HCT116 (cell line): ENCODE measurements at regions not wholly inside any gene's neighbourhood (a gene's known extent, or its start where the extent isn't known, plus 50 kb on each side); places are given as distances from the start of the nearest gene placed in this dataset.

ENCODE experiments used
- ATAC-seq: fragments of 200-7000 bp; cut with Tn5 transposase; 2 replicates; pipeline ENCODE4 v1.9.1; 2020; ENCODE audit warnings: mild to moderate bottlenecking, moderate library complexity
- BruUV-seq: library from RNA; stranded (reverse); fragments of 400-500 nt; replicated peaks from 2 replicates; lab custom pipeline; 2021; lab: Mats Ljungman, UMichigan
- CTCF ChIA-PET: fragments of 300-600 bp; sonication (Branson Sonifier 250); formaldehyde crosslinking; loops from one replicate; lab custom pipeline; 2021; ENCODE audit warnings: antibody characterized with exemption; lab: Charles Lee
- POLR2A ChIA-PET: fragments of 300-600, 350-600 bp; sonication (Branson Sonifier 250); formaldehyde crosslinking; loops from one replicate; lab custom pipeline; 2021; ENCODE audit warnings: antibody characterized with exemption; lab: Charles Lee
- RAD21 ChIA-PET, 2 experiments: fragments of 300-600 bp; sonication (Branson Sonifier 250); formaldehyde crosslinking; loops; one replicate each; lab custom pipeline; 2023; ENCODE audit warnings: low total read pairs in 2 of 2; ENCODE audit not compliant: uncharacterized antibody in 2 of 2, unreplicated experiment in 2 of 2, low non-redundant PET in 1 of 2; lab: Charles Lee
- DNase-seq: peaks from one replicate; pipeline ENCODE4 v3.0.0-alpha.2; 2010; ENCODE audit warnings: low read depth, low spot score
- H2AFZ ChIP-seq: fragments of 200-600 bp; shearing (Covaris generic), sonication (generic); 2 replicates; pipeline ENCODE4 v1.6.1; 2017; ENCODE audit warnings: low read depth, mixed run types, mixed read lengths, antibody characterized with exemption, low read length; ENCODE audit not compliant: poor library complexity, severe bottlenecking
- H3K27ac ChIP-seq: 2 replicates; pipeline ENCODE4 v1.5.1; 2012; ENCODE audit warnings: low read depth, low read length
- H3K27me3 ChIP-seq: fragments of 200-600 bp; sonication (generic); 2 replicates; pipeline ENCODE4 v1.6.1; 2016; ENCODE audit warnings: mixed run types, low read length, mixed read lengths; ENCODE audit not compliant: insufficient read depth
- H3K36me3 ChIP-seq, 2 experiments: fragments of 200-500 bp in 1 of 2; fragments of 200-600 bp in 1 of 2; sonication (Bioruptor generic) in 1 of 2; sonication (generic) in 1 of 2; 2 replicates each; pipeline versions ENCODE4 v1.5.1 to v1.6.1; 2014 to 2016; ENCODE audit warnings: low read length in 2 of 2, inconsistent platforms in 1 of 2, mixed read lengths in 1 of 2, mixed run types in 1 of 2; ENCODE audit not compliant: insufficient read depth in 2 of 2, control insufficient read depth in 1 of 2
- H3K4me1 ChIP-seq, 2 experiments: fragments of 200-600 bp in 1 of 2; sonication (generic) in 1 of 2; 2 replicates each; pipeline versions ENCODE4 v1.5.1 to v1.6.1; 2012 to 2017; ENCODE audit warnings: low read length in 2 of 2, inconsistent platforms in 1 of 2, mild to moderate bottlenecking in 1 of 2, mixed read lengths in 1 of 2, mixed run types in 1 of 2, moderate library complexity in 1 of 2; ENCODE audit not compliant: insufficient read depth in 2 of 2, control insufficient read depth in 1 of 2
- H3K4me2 ChIP-seq: fragments of 200-600 bp; sonication (generic); 2 replicates; pipeline ENCODE4 v1.6.1; 2017; ENCODE audit warnings: mixed run types, low read length, mixed read lengths
- H3K4me3 ChIP-seq, 2 experiments: fragments of 200-600 bp in 1 of 2; sonication (generic) in 1 of 2; replicated peaks in 1 of 2; 2 replicates each; pipeline ENCODE4 v1.5.1; 2011 to 2016; ENCODE audit warnings: low read length in 2 of 2, control low read depth in 1 of 2, low read depth in 1 of 2, mild to moderate bottlenecking in 1 of 2, mixed read lengths in 1 of 2, mixed run types in 1 of 2
- H3K79me2 ChIP-seq: fragments of 200-600 bp; sonication (generic); 2 replicates; pipeline ENCODE4 v1.6.1; 2017; ENCODE audit warnings: mild to moderate bottlenecking, mixed run types, low read length, moderate library complexity, mixed read lengths; ENCODE audit not compliant: insufficient read depth
- H3K9ac ChIP-seq: fragments of 200-600 bp; sonication (generic); 2 replicates; pipeline ENCODE4 v1.6.1; 2016; ENCODE audit warnings: low read length, mixed read lengths
- H3K9me2 ChIP-seq: fragments of 200-600 bp; sonication (generic), shearing (Covaris generic); 2 replicates; pipeline ENCODE4 v1.6.1; 2017; ENCODE audit warnings: mixed run types, mild to moderate bottlenecking, moderate library complexity; ENCODE audit not compliant: insufficient read depth
- H3K9me3 ChIP-seq, 2 experiments: fragments of 200-500 bp in 1 of 2; fragments of 200-600 bp in 1 of 2; sonication (Bioruptor generic) in 1 of 2; sonication (generic) in 1 of 2; 2 replicates each; pipeline ENCODE4 v1.6.1; 2014 to 2017; ENCODE audit warnings: low read length in 2 of 2, mixed read lengths in 2 of 2, inconsistent platforms in 1 of 2, low read depth in 1 of 2, mild to moderate bottlenecking in 1 of 2, mixed run types in 1 of 2, moderate library complexity in 1 of 2; ENCODE audit not compliant: control insufficient read depth in 1 of 2, insufficient read depth in 1 of 2
- H4K20me1 ChIP-seq: fragments of 200-600 bp; sonication (generic), shearing (Covaris generic); 2 replicates; pipeline ENCODE4 v1.6.1; 2017; ENCODE audit warnings: mixed run types, mild to moderate bottlenecking, moderate library complexity; ENCODE audit not compliant: insufficient read depth
- CBX3 ChIP-seq: IDR thresholded peaks from 2 replicates; pipeline ENCODE4 v1.6.1; 2012; ENCODE audit warnings: low read depth
- EGR1 ChIP-seq: IDR thresholded peaks from 2 replicates; pipeline ENCODE4 v1.6.1; 2012; ENCODE audit warnings: low read depth
- ELF1 ChIP-seq: IDR thresholded peaks from 2 replicates; pipeline ENCODE4 v1.6.1; 2012; ENCODE audit warnings: low read depth, borderline replicate concordance
- FOSL1 ChIP-seq: IDR thresholded peaks from 2 replicates; pipeline ENCODE4 v1.6.1; 2012; ENCODE audit warnings: low read depth
- JUND ChIP-seq: IDR thresholded peaks from 2 replicates; pipeline ENCODE4 v1.6.1; 2012
- MAX ChIP-seq: IDR thresholded peaks from 2 replicates; pipeline ENCODE4 v1.6.1; 2012
- POLR2A ChIP-seq: IDR thresholded peaks from 2 replicates; pipeline ENCODE4 v1.7.0; 2011; ENCODE audit warnings: borderline replicate concordance; ENCODE audit not compliant: insufficient read depth, insufficient read length; ENCODE audit errors: extremely low read depth
- POLR2AphosphoS5 ChIP-seq: IDR thresholded peaks from 2 replicates; pipeline ENCODE4 v1.6.1; 2011; ENCODE audit warnings: mild to moderate bottlenecking, low read depth, low read length, moderate library complexity
- RAD21 ChIP-seq: IDR thresholded peaks from 2 replicates; pipeline ENCODE4 v1.6.1; 2012; ENCODE audit warnings: low read depth, mild to moderate bottlenecking
- REST ChIP-seq: IDR thresholded peaks from 2 replicates; pipeline ENCODE4 v1.6.1; 2012; ENCODE audit warnings: low read depth
- SIN3A ChIP-seq: IDR thresholded peaks from 2 replicates; pipeline ENCODE4 v1.6.1; 2012; ENCODE audit warnings: low read depth
- SP1 ChIP-seq: IDR thresholded peaks from 2 replicates; pipeline ENCODE4 v1.6.1; 2012; ENCODE audit warnings: low read depth
- SRF ChIP-seq: IDR thresholded peaks from 2 replicates; pipeline ENCODE4 v1.6.1; 2012; ENCODE audit warnings: low read depth
- TCF7L2 ChIP-seq: IDR thresholded peaks from 2 replicates; pipeline ENCODE4 v1.7.0; 2011; ENCODE audit warnings: borderline replicate concordance, inconsistent platforms; ENCODE audit not compliant: insufficient read depth, insufficient read length; ENCODE audit errors: extremely low read depth
- YY1 ChIP-seq: IDR thresholded peaks from 2 replicates; pipeline ENCODE4 v1.6.1; 2011; ENCODE audit warnings: low read length, low read depth, moderate library complexity, mild to moderate bottlenecking; ENCODE audit not compliant: insufficient replicate concordance; ENCODE audit errors: extremely low read depth
- ZBTB33 ChIP-seq: IDR thresholded peaks from 2 replicates; pipeline ENCODE4 v1.6.1; 2011; ENCODE audit warnings: mild to moderate bottlenecking, low read length, moderate library complexity; ENCODE audit not compliant: insufficient replicate concordance; ENCODE audit errors: extremely low read depth
- ZFX ChIP-seq: fragments of 450-650 bp; IDR thresholded peaks from 2 replicates; pipeline ENCODE4 v1.6.1; 2017
- intact Hi-C: fragments of 100-400 bp; cut with micrococcal nuclease; formaldehyde crosslinking; loops from 2 replicates; pipeline ENCODE4 v1.10.0; 2022
- TF ChIP-seq, protein P1 (sequence below), 3 experiments: fragments of 200-600 bp in 1 of 3; sonication (generic) in 1 of 3; IDR thresholded peaks in 2 of 3; conservative IDR thresholded peaks in 1 of 3; 2 replicates each; pipeline ENCODE4 v1.5.1; 2012 to 2017; ENCODE audit warnings: low read depth in 2 of 3, low read length in 2 of 3, antibody characterized with exemption in 1 of 3, borderline replicate concordance in 1 of 3, control low read depth in 1 of 3, mild to moderate bottlenecking in 1 of 3, mixed read lengths in 1 of 3, mixed run types in 1 of 3, moderate library complexity in 1 of 3; ENCODE audit not compliant: insufficient read depth in 1 of 3

GRCh38 chr12:132391326-132392041 is 62.1 kb upstream of the GALNT9 start:
- Histone ChIP-seq H3K9me2 (no peaks in the 10 kb centered on the region), H4K20me1 (no peaks in the 10 kb centered on the region), H3K9me3 (no peaks in the 10 kb centered on the region), H3K36me3 (no peaks in the 10 kb centered on the region), H3K4me3 (no peak overlapping the region), H3K27ac (no peak overlapping the region), H2AFZ (no peak overlapping the region), H3K27me3 (no peaks in the 10 kb centered on the region; the same call in 1 of the 2 replicates), H3K4me1 (peaks cover 16 to 22% of the 10 kb centered on the region in 2 experiments), H3K79me2 (no peaks in the 10 kb centered on the region), H3K9ac (no peak overlapping the region), H3K4me2 (no peak overlapping the region)
- TF ChIP-seq POLR2A (no peak), JUND (no peak), CBX3 (no peak), ZBTB33 (no peak), SRF (no peak), EGR1 (no peak), RAD21 (no peak), ZFX (no peak), TCF7L2 (no peak), POLR2AphosphoS5 (no peak), MAX (no peak), YY1 (no peak), FOSL1 (no peak), REST (no peak), ELF1 (no peak), SP1 (no peak), SIN3A (no peak)
- TF ChIP-seq, protein P1, sequence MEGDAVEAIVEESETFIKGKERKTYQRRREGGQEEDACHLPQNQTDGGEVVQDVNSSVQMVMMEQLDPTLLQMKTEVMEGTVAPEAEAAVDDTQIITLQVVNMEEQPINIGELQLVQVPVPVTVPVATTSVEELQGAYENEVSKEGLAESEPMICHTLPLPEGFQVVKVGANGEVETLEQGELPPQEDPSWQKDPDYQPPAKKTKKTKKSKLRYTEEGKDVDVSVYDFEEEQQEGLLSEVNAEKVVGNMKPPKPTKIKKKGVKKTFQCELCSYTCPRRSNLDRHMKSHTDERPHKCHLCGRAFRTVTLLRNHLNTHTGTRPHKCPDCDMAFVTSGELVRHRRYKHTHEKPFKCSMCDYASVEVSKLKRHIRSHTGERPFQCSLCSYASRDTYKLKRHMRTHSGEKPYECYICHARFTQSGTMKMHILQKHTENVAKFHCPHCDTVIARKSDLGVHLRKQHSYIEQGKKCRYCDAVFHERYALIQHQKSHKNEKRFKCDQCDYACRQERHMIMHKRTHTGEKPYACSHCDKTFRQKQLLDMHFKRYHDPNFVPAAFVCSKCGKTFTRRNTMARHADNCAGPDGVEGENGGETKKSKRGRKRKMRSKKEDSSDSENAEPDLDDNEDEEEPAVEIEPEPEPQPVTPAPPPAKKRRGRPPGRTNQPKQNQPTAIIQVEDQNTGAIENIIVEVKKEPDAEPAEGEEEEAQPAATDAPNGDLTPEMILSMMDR (IDR thresholded peaks at IDR 0.05 in 2 of 3, conservative IDR thresholded peaks at IDR 0.05 in 1 of 3; ENCODE audit: borderline replicate concordance in 1 of 3, insufficient read depth in 1 of 3, low read depth in 2 of 3, low read length in 2 of 3) = no peak
- BruUV-seq = no TSS peak
- ATAC-seq (no peak), DNase-seq (no peak)
- ChIA-PET CTCF (no interaction called here), POLR2A (no interaction called here), RAD21 (no interaction called here)
- intact Hi-C loops = loop anchor here (5.0 kb wide), 1 partner anchor 104 kb away; no protein-coding TSS in a partner anchor
